DOHH2 (cell line): ENCODE measurements at regions not wholly inside any gene's neighbourhood (a gene's known extent, or its start where the extent isn't known, plus 50 kb on each side); places are given as distances from the start of the nearest gene placed in this dataset.

Source experiments
- H3F3A ChIP-seq: fragments of 200-600 bp; sonication (generic), shearing (Covaris generic); 2 replicates; pipeline ENCODE4 v1.6.0; 2016; ENCODE audit warnings: antibody characterized with exemption, mild to moderate bottlenecking; ENCODE audit not compliant: control insufficient read depth, insufficient read depth
- H3K27ac ChIP-seq: fragments of 200-600 bp; sonication (generic); 2 replicates; pipeline ENCODE4 v1.5.1; 2014; ENCODE audit warnings: low read depth, mild to moderate bottlenecking, low read length, moderate library complexity
- H3K27me3 ChIP-seq: fragments of 200-600 bp; sonication (generic); 2 replicates; pipeline ENCODE4 v1.6.1; 2014; ENCODE audit warnings: mild to moderate bottlenecking, low read length, mixed read lengths; ENCODE audit not compliant: control insufficient read depth
- H3K36me3 ChIP-seq: fragments of 200-600 bp; sonication (generic); 2 replicates; pipeline ENCODE4 v1.6.1; 2014; ENCODE audit warnings: mild to moderate bottlenecking, low read length, moderate library complexity, mixed read lengths; ENCODE audit not compliant: control insufficient read depth
- H3K4me1 ChIP-seq: fragments of 200-600 bp; sonication (generic); 2 replicates; pipeline ENCODE4 v1.6.1; 2014; ENCODE audit warnings: mild to moderate bottlenecking, low read length, mixed read lengths; ENCODE audit not compliant: control insufficient read depth
- H3K4me2 ChIP-seq: fragments of 200-600 bp; sonication (generic); 2 replicates; pipeline ENCODE4 v1.6.0; 2014; ENCODE audit warnings: mild to moderate bottlenecking, low read length, moderate library complexity
- H3K4me3 ChIP-seq: fragments of 200-600 bp; sonication (generic); 2 replicates; pipeline ENCODE4 v1.5.1; 2014; ENCODE audit warnings: mild to moderate bottlenecking, low read length, mixed read lengths
- H3K79me2 ChIP-seq: fragments of 200-600 bp; sonication (generic); 2 replicates; pipeline ENCODE4 v1.6.1; 2014; ENCODE audit warnings: mild to moderate bottlenecking, low read length, mixed read lengths; ENCODE audit not compliant: control insufficient read depth
- H3K9me2 ChIP-seq: fragments of 200-600 bp; sonication (generic); replicated peaks from 2 replicates; pipeline ENCODE4 v1.6.1; 2014; ENCODE audit warnings: mild to moderate bottlenecking, low read length, mixed read lengths; ENCODE audit not compliant: control insufficient read depth
- H3K9me3 ChIP-seq: fragments of 200-600 bp; sonication (generic); 2 replicates; pipeline ENCODE4 v1.6.1; 2014; ENCODE audit warnings: antibody characterized with exemption, low read length, mixed read lengths; ENCODE audit not compliant: control insufficient read depth, insufficient read depth
- H4K20me1 ChIP-seq: fragments of 200-600 bp; sonication (generic); 2 replicates; pipeline ENCODE4 v1.6.0; 2014; ENCODE audit warnings: low read depth, mild to moderate bottlenecking, antibody characterized with exemption, low read length, moderate library complexity; ENCODE audit not compliant: control insufficient read depth, insufficient read depth
- CTCF ChIP-seq: fragments of 200-600 bp; sonication (generic); IDR thresholded peaks from one replicate; pipeline ENCODE4 v1.5.1; 2014; ENCODE audit warnings: antibody characterized with exemption, mild to moderate bottlenecking, low read depth, low read length; ENCODE audit not compliant: poor library complexity, severe bottlenecking
- EZH2phosphoT487 ChIP-seq: fragments of 200-600 bp; sonication (generic); IDR thresholded peaks from 2 replicates; pipeline ENCODE4 v1.6.1; 2017; ENCODE audit warnings: borderline replicate concordance, mild to moderate bottlenecking, antibody characterized with exemption, low read length, moderate library complexity, mixed read lengths

DNA sequence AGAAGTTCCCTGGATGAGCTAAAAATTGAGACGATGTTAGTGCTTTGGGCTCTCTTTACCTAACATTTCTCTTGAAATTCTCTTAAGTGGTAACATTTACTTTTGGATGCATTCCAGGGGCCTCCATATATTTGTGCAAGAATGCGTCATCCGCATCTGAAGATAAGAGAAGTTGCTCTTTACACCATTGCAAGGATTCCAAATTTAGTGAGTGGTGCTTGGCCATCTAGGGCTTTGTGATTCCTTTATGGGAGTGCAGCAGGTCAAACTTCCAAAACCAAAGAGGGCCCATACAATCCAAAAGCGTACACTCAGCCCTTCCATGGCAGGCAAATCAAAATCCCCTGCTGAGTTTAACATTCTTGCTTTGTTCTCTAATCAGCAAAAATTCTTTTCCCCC, 102.0 kb upstream of the DMAC1 start:
- Histone ChIP-seq H3K9me2 (no peaks in the 10 kb centered on the region), H3F3A (no peaks in the 10 kb centered on the region), H4K20me1 (no peaks in the 10 kb centered on the region), H3K27ac (no peak overlapping the region), H3K27me3 (no peaks in the 10 kb centered on the region), H3K79me2 (no peaks in the 10 kb centered on the region), H3K36me3 (no peaks in the 10 kb centered on the region), H3K4me1 (no peaks in the 10 kb centered on the region), H3K4me3 (no peak overlapping the region), H3K4me2 (no peak overlapping the region), H3K9me3 (no peaks in the 10 kb centered on the region)
- TF ChIP-seq EZH2phosphoT487 = no peak
- TF ChIP-seq CTCF = no peak

DNA sequence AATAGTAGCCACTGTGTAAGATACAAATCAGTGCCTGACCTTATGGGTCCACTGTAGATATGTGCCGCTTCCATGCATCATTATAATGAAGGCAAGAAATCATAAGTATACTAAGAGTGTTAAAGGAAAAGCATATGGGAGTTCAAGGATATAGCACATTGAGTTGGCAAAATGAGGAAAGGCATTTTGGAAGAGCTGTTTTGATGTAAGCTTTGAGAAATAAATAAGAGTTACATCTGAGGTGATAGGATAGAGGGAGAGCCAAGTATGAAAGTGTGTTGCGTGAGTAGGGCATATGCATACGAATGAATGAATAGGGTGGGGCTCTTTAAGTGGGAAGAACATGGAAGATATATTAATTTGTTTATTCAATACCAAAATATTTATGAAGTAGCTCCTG, 101.0 kb upstream of the DMAC1 start:
- Histone ChIP-seq H3K9me2 (no peaks in the 10 kb centered on the region; the same call in 1 of the 2 replicates), H3F3A (no peaks in the 10 kb centered on the region), H3K79me2 (no peaks in the 10 kb centered on the region), H3K9me3 (no peaks in the 10 kb centered on the region), H3K4me2 (no peak overlapping the region), H3K27me3 (no peaks in the 10 kb centered on the region), H3K27ac (no peak overlapping the region), H3K4me3 (no peak overlapping the region), H4K20me1 (no peaks in the 10 kb centered on the region), H3K4me1 (no peaks in the 10 kb centered on the region), H3K36me3 (no peaks in the 10 kb centered on the region)
- no peak for TF ChIP-seq EZH2phosphoT487
- TF ChIP-seq CTCF = no peak

- Histone ChIP-seq H3K27me3 (no peaks in the 10 kb centered on the region), H3K79me2 (no peaks in the 10 kb centered on the region), H3K4me3 (no peak overlapping the region), H4K20me1 (no peaks in the 10 kb centered on the region), H3K9me2 (no peaks in the 10 kb centered on the region; the same call in 1 of the 2 replicates), H3K4me1 (no peaks in the 10 kb centered on the region), H3K27ac (no peak overlapping the region), H3K4me2 (no peak overlapping the region), H3K36me3 (no peaks in the 10 kb centered on the region), H3F3A (no peaks in the 10 kb centered on the region), H3K9me3 (no peaks in the 10 kb centered on the region)
- no peak for TF ChIP-seq CTCF
- TF ChIP-seq EZH2phosphoT487 = no peak
These were observed 100.2 kb upstream of the DMAC1 start for GRCh38 chr9:7899753-7900152.

DNA sequence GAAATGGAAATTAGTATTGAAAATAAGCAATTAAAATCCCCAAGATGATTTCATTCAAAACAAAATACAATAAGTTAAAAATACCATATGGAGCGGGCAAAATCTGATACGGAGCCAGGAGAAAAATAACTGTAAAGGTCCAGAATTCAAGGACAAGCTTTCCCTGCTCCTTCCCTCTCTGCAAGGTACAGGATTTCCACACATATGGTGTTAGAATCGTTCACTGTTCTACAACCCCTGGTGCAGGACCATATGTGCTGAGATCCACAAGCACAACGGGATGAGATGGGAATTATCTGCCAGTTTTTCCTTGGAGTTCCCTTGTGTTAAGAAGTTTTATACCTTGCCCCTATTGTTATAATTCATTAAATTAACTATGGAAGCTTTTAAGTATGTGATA, 94.7 kb upstream of the DMAC1 start:
- Histone ChIP-seq H3K79me2 (no peaks in the 10 kb centered on the region), H3K9me3 (no peaks in the 10 kb centered on the region; the same call in 1 of the 2 replicates), H3K4me2 (no peak overlapping the region), H3K9me2 (no peaks in the 10 kb centered on the region; the same call in 1 of the 2 replicates), H4K20me1 (no peaks in the 10 kb centered on the region), H3K36me3 (no peaks in the 10 kb centered on the region), H3K27me3 (no peaks in the 10 kb centered on the region), H3K4me1 (no peaks in the 10 kb centered on the region), H3K27ac (no peak overlapping the region), H3F3A (no peaks in the 10 kb centered on the region), H3K4me3 (no peak overlapping the region)
- TF ChIP-seq CTCF (no peak), EZH2phosphoT487 (no peak)
